GM12874 (cell line): ENCODE measurements at regions not wholly inside any gene's neighbourhood (a gene's known extent, or its start where the extent isn't known, plus 50 kb on each side); places are given as distances from the start of the nearest gene placed in this dataset.

Source experiments
- CTCF ChIP-seq: IDR thresholded peaks from 2 replicates; pipeline ENCODE4 v1.5.1; 2011; ENCODE audit warnings: low read depth, mild to moderate bottlenecking, control low read depth, low read length, moderate library complexity; ENCODE audit not compliant: insufficient read depth

- no peak for TF ChIP-seq CTCF
Observed at GRCh38 chr2:180524499-180524898, 455.9 kb upstream of the UBE2E3 start.

- TF ChIP-seq CTCF: no peak
Observed at GRCh38 chr2:180523621-180524340, 456.6 kb upstream of the UBE2E3 start.

GRCh38 chr2:180520921-180521581 lies 459.4 kb upstream of the UBE2E3 start:
- no peak for TF ChIP-seq CTCF

GRCh38 chr2:180520206-180520605 lies 460.2 kb upstream of the UBE2E3 start:
- no peak for TF ChIP-seq CTCF

- no peak for TF ChIP-seq CTCF
Observed at GRCh38 chr2:180519276-180519675, 461.1 kb upstream of the UBE2E3 start.

- TF ChIP-seq CTCF: no peak
Observed at GRCh38 chr2:180516232-180516631, 464.2 kb upstream of the UBE2E3 start.

- no peak for TF ChIP-seq CTCF
Observed at GRCh38 chr2:180513389-180513788, 467.0 kb upstream of the UBE2E3 start.
